ACC112 (cell line): ENCODE measurements at regions not wholly inside any gene's neighbourhood (a gene's known extent, or its start where the extent isn't known, plus 50 kb on each side); places are given as distances from the start of the nearest gene placed in this dataset.

Source experiments
- H2AFZ ChIP-seq: fragments of 200-600 bp; sonication (generic); one replicate; pipeline ENCODE4 v1.6.0; 2017; ENCODE audit warnings: antibody characterized with exemption, low read length; ENCODE audit not compliant: unreplicated experiment
- H3K27ac ChIP-seq: fragments of 200-600 bp; sonication (generic); 2 replicates; pipeline ENCODE4 v1.5.1; 2014; ENCODE audit warnings: low read depth, mild to moderate bottlenecking, antibody characterized with exemption, low read length, moderate library complexity
- H3K27me3 ChIP-seq: fragments of 200-600 bp; sonication (generic); 2 replicates; pipeline ENCODE4 v1.6.1; 2014; ENCODE audit warnings: mild to moderate bottlenecking, antibody characterized with exemption, low read length, moderate library complexity, mixed read lengths; ENCODE audit not compliant: insufficient read depth
- H3K36me3 ChIP-seq: fragments of 200-600 bp; sonication (generic); 2 replicates; pipeline ENCODE4 v1.6.1; 2016; ENCODE audit warnings: mild to moderate bottlenecking, antibody characterized with exemption, low read length, moderate library complexity, mixed read lengths; ENCODE audit not compliant: insufficient read depth
- H3K4me1 ChIP-seq: fragments of 200-600 bp; sonication (generic); one replicate; pipeline ENCODE4 v1.6.1; 2016; ENCODE audit warnings: low read length, mixed read lengths; ENCODE audit not compliant: insufficient read depth, unreplicated experiment, control insufficient read depth
- H3K4me3 ChIP-seq: fragments of 200-600 bp; sonication (generic); 2 replicates; pipeline ENCODE4 v1.5.1; 2014; ENCODE audit warnings: mild to moderate bottlenecking, low read depth, low read length
- H3K79me2 ChIP-seq: fragments of 200-600 bp; sonication (generic); one replicate; pipeline ENCODE4 v1.6.0; 2016; ENCODE audit warnings: low read length; ENCODE audit not compliant: control insufficient read depth, unreplicated experiment, insufficient read depth

DNA sequence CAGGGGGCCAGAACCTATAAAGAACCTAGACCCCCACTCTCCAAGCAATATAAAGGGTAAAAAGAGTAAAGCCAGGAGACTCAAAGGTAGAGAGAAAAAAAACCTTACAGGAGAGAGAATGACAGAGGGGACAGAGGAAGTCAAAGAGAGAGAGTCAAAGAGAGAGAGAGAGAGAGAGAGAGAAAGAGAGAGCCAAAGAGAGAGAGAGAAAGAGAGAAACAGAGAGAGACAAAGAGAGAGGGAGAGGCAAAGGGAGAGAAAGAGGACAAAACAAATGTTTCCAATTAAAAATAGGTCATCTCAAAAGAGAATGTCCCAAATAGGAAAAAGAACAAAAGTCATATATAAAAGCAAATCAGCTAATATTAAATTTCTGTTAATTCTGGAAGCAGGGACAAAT is 251.5 kb downstream of the DPY19L2 start:
- H3K4me1 ChIP-seq: no peaks in the 10 kb centered on the region
- H2AFZ ChIP-seq: no peak overlapping the region
- no peaks in the 10 kb centered on the region for H3K79me2 ChIP-seq
- H3K27ac ChIP-seq: no peak overlapping the region
- H3K4me3 ChIP-seq: no peak overlapping the region
- H3K27me3 ChIP-seq: peaks cover 45% of the 10 kb centered on the region
- no peaks in the 10 kb centered on the region for H3K36me3 ChIP-seq

DNA sequence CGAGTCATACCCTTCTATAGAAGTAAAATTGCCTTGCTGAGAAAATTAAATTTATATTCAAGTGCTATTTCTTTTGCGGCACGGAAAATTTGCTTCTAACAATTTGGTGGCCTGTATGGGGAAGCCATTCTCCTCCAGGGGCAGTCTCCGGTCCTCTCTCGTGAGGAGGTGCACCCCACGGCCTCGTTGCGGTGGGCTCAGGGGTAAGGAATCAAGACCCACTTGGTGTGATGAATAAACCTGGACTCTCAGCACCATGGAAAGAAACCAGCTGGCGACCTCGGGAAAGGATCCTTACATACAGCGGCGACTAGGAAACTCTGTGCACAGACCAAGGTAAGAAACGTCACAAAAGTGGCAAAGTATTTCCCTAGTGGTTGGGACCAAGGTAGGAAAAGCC is 252.9 kb downstream of the DPY19L2 start:
- Histone ChIP-seq H3K4me1 (no peaks in the 10 kb centered on the region), H3K4me3 (no peak overlapping the region), H2AFZ (no peak overlapping the region), H3K27ac (no peak overlapping the region), H3K27me3 (peaks cover 31% of the 10 kb centered on the region), H3K79me2 (no peaks in the 10 kb centered on the region), H3K36me3 (no peaks in the 10 kb centered on the region)

- Histone ChIP-seq H3K36me3 (no peaks in the 10 kb centered on the region), H3K79me2 (no peaks in the 10 kb centered on the region), H3K27ac (no peak overlapping the region), H3K4me1 (no peaks in the 10 kb centered on the region), H2AFZ (no peak overlapping the region), H3K4me3 (no peak overlapping the region), H3K27me3 (peaks cover 55% of the 10 kb centered on the region)
Observed at GRCh38 chr12:63410197-63410596, 258.1 kb downstream of the DPY19L2 start.

GRCh38 chr12:63406781-63407180 is 255.8 kb upstream of the AVPR1A start:
- no peaks in the 10 kb centered on the region for H3K4me1 ChIP-seq
- no peaks in the 10 kb centered on the region for H3K36me3 ChIP-seq
- H3K27ac ChIP-seq: no peak overlapping the region
- no peak overlapping the region for H2AFZ ChIP-seq
- no peak overlapping the region for H3K4me3 ChIP-seq
- H3K79me2 ChIP-seq: no peaks in the 10 kb centered on the region
- peaks cover 72% of the 10 kb centered on the region for H3K27me3 ChIP-seq

DNA sequence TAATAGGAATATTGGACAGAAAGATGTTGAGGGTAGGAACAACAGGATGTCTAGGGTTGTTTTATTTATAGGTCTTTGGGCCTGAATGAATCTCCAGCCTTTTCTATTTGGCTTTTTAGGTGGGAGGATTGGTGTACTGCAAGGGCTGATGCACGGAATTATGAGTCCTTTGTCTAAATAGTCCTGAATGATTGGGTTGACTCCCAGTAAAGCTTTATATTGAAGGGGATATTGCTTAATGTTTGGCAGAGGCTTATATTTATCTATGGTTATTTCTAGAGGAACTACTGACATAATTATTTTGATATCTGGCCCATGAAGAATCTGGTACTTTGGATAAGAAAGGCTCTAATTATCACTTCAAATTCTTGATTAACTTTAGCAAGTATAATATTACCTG is 253.6 kb upstream of the AVPR1A start:
- H3K79me2 ChIP-seq: no peaks in the 10 kb centered on the region
- H3K27me3 ChIP-seq: peaks cover 72% of the 10 kb centered on the region
- no peak overlapping the region for H2AFZ ChIP-seq
- H3K4me3 ChIP-seq: no peak overlapping the region
- no peak overlapping the region for H3K27ac ChIP-seq
- H3K4me1 ChIP-seq: no peaks in the 10 kb centered on the region
- no peaks in the 10 kb centered on the region for H3K36me3 ChIP-seq

DNA sequence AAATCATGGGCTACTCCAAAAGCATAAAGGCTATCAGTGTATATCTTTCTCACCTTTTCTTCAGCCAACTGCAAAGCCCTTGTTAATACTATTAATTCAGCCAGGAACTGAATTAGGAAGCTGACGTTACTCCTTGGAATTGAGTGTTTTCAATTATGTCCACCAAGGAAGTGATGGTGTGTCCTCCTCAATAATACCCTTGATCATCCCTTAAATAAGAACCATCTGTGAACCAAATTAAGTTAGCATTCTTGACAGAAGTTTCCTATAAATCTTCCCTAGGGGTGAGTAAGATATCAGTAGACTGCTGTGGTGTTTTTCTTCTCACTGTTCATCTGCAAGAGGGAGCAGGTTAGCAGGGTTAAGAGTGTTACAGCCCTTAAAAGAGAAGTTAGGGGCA is 252.3 kb upstream of the AVPR1A start:
- Histone ChIP-seq H3K27ac (no peak overlapping the region), H3K36me3 (no peaks in the 10 kb centered on the region), H3K4me3 (no peak overlapping the region), H3K4me1 (no peaks in the 10 kb centered on the region), H3K79me2 (no peaks in the 10 kb centered on the region), H3K27me3 (peaks cover 61% of the 10 kb centered on the region), H2AFZ (no peak overlapping the region)

GRCh38 chr12:63400718-63401117 is 249.7 kb upstream of the AVPR1A start:
- no peaks in the 10 kb centered on the region for H3K79me2 ChIP-seq
- H2AFZ ChIP-seq: no peak overlapping the region
- H3K4me1 ChIP-seq: no peaks in the 10 kb centered on the region
- H3K4me3 ChIP-seq: no peak overlapping the region
- no peaks in the 10 kb centered on the region for H3K36me3 ChIP-seq
- peaks cover 43% of the 10 kb centered on the region for H3K27me3 ChIP-seq
- H3K27ac ChIP-seq: no peak overlapping the region

- Histone ChIP-seq H2AFZ (no peak overlapping the region), H3K79me2 (no peaks in the 10 kb centered on the region), H3K4me1 (no peaks in the 10 kb centered on the region), H3K4me3 (no peak overlapping the region), H3K27ac (no peak overlapping the region), H3K36me3 (no peaks in the 10 kb centered on the region), H3K27me3 (peaks cover 42% of the 10 kb centered on the region)
Observed at GRCh38 chr12:63400318-63400717, 249.3 kb upstream of the AVPR1A start.

DNA sequence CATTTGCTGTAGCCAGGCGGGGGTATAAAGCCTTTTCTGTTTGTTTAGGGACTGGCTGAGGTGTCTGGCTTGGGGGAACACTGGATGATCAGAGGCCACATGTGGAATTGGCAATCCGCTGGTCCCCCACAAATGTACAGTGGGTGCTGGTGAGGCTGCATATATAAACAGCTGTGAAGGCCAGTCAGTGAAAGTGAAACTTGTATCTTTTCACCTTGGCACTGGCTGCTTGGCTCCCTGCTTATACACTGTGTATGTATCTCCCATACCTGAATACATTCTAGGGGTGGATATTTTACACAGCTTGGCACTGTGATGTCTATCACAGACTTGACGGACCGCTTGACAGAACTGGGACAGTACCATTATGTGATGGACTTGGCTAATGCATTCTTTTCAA is 246.8 kb upstream of the AVPR1A start:
- Histone ChIP-seq H3K79me2 (no peaks in the 10 kb centered on the region), H3K4me1 (no peaks in the 10 kb centered on the region), H2AFZ (no peak overlapping the region), H3K4me3 (no peak overlapping the region), H3K27ac (no peak overlapping the region), H3K27me3 (peaks cover 37% of the 10 kb centered on the region), H3K36me3 (no peaks in the 10 kb centered on the region)

DNA sequence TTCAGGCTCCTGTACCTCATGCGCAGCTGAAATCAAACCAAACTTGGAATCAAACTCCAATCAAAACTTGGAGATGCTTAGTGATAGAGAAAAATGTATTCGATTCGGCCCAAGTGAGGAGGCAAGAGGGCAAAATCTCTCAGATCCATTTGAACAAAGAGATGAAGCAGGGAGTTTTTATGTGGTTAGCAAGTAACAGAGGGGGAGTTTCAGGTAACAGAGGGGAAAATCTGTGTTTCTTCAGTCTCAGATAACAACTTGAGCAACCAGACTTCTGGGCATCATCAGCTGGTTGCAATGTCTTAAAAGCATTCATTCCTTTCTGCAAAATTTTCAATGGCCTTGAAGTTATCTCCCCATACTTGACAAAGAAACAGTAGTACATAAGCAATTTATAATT is 245.1 kb upstream of the AVPR1A start:
- Histone ChIP-seq H2AFZ (no peak overlapping the region), H3K27me3 (peaks cover 43% of the 10 kb centered on the region), H3K79me2 (no peaks in the 10 kb centered on the region), H3K4me1 (no peaks in the 10 kb centered on the region), H3K27ac (no peak overlapping the region), H3K36me3 (no peaks in the 10 kb centered on the region), H3K4me3 (no peak overlapping the region)

DNA sequence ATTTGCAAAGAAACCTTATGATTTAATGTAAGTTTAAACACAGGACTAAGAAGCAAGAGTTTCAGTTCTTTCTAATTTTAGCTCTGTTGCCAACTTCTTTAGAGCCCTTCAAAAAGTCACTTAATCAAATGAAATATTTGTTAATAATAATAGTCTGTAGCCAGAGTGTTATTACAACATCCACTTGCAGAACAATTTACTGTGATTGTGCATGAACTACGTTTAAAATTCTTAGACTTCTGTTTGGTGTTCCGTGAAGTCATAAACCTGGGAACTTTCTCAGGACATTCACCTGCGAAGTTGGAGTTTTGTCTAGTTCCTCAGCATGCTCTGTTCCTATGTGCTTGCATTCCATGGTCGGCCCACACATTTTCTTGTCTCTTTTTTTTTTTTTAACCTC is 244.0 kb upstream of the AVPR1A start:
- Histone ChIP-seq H3K4me1 (no peaks in the 10 kb centered on the region), H3K36me3 (no peaks in the 10 kb centered on the region), H2AFZ (no peak overlapping the region), H3K27ac (no peak overlapping the region), H3K4me3 (no peak overlapping the region), H3K79me2 (no peaks in the 10 kb centered on the region), H3K27me3 (peaks cover 51% of the 10 kb centered on the region)

DNA sequence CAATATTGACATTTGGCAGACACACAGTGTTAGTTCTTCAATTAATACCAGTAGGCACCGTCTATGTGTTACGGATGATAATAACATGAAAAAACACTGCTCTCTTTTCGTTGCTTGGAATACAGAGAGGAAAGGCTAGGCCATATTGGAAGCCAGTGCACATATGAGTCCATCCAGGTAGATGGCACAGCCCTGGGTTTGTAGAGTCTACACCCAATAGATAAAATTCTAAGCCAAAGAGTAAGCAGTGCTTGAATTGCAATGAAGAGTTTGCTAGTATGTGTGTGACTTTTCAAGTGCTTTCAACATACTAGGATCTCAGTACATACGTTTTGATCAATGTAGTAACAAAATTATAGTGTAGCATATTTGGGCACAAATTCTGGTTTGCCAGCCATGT is 243.3 kb upstream of the AVPR1A start:
- Histone ChIP-seq H3K27ac (no peak overlapping the region), H3K36me3 (no peaks in the 10 kb centered on the region), H3K79me2 (no peaks in the 10 kb centered on the region), H3K4me3 (no peak overlapping the region), H3K27me3 (peaks cover 53% of the 10 kb centered on the region), H3K4me1 (no peaks in the 10 kb centered on the region), H2AFZ (no peak overlapping the region)
